NT2/D1 (cell line): ENCODE measurements at regions not wholly inside any gene's neighbourhood (a gene's known extent, or its start where the extent isn't known, plus 50 kb on each side); places are given as distances from the start of the nearest gene placed in this dataset.

Source experiments
- SUZ12 ChIP-seq: IDR thresholded peaks from 2 replicates; pipeline ENCODE4 v1.6.1; 2011; ENCODE audit not compliant: insufficient read length, insufficient read depth; ENCODE audit errors: extremely low read depth
- YY1 ChIP-seq: IDR thresholded peaks from 2 replicates; pipeline ENCODE4 v1.6.1; 2011; ENCODE audit not compliant: insufficient read length, insufficient read depth

GRCh38 chr5:17358031-17358430 lies 140.0 kb upstream of the TAF11L2 start:
- TF ChIP-seq SUZ12: no peak
- TF ChIP-seq YY1: no peak
